HG02798 (cell line): ENCODE measurements at regions not wholly inside any gene's neighbourhood (a gene's known extent, or its start where the extent isn't known, plus 50 kb on each side); places are given as distances from the start of the nearest gene placed in this dataset.

Experiments used
- ATAC-seq: cut with Tn5 transposase; IDR thresholded peaks from one replicate; pipeline ENCODE4 v1.9.1; 2021; ENCODE audit warnings: mild to moderate bottlenecking; ENCODE audit not compliant: unreplicated experiment, poor library complexity

GRCh38 chr6:133583907-133584427 lies 304.9 kb upstream of the TCF21 start:
- no peak for ATAC-seq

- ATAC-seq: no peak
Observed at GRCh38 chr6:133584823-133585222, 304.1 kb upstream of the TCF21 start.

GRCh38 chr6:133585978-133586377 lies 302.9 kb upstream of the TCF21 start:
- ATAC-seq: no peak

GRCh38 chr6:133587546-133588160 lies 301.3 kb upstream of the TCF21 start:
- ATAC-seq: no peak

DNA sequence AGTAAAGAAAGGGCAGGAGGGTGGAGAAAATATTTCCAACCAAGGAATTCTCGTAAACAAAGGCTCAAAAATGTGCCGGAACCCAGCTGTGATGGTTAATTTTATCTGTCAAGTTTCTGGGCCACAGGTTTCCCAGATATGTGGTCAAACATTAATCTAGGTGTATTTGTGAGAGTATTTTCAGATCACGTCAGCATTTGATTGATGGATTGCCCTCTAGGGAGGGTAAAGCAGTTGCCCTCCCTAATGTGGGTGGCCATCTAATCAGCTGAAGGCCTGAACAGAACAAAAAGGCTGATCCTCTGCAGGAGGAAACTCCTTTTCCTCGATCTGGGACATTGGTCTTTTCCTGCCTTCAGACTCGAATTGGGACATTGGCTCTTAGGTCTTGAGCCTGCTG lies 298.7 kb upstream of the TCF21 start:
- ATAC-seq: no peak

- no peak for ATAC-seq
Observed at GRCh38 chr6:133590814-133591213, 298.1 kb upstream of the TCF21 start.

DNA sequence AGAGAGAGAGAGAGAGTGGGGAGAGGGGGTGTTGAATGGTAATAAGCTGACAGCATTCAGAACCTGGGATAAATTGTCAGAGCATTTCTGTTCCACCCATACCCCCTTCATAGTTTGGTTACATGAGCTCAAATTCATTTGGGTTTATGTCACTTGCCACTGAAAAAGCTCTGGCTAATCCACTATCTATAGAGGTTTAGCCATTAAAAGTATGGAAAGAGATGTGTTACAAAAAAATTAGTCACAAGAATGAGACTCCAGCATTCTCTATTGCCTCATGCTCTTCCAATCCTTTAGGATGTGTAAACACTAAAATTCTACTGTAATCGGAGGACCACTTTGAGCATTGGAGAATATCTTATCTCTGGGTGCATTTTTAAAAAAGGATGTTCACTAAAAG lies 297.6 kb upstream of the TCF21 start:
- ATAC-seq: no peak

DNA sequence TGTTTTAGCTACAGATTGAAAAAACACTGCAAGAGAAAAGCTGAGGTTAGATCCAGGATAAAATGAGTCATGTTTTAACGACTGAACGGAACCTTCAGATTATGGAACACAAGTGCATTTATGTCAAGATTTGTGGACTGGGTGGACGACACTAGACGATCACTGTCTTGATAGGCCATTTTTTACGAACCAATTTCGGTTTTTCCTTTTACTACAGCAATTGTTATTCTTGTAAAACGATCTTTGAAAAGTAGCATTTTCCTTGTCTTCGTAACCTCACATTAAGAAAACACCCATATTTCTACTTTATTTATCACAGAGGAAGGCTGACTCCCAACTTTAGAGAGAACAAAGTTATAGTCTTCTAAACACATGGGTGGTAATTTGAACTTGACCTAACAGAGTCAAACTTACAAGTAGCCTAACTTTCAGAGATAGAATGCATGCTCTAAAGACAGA lies 294.2 kb upstream of the TCF21 start:
- ATAC-seq: no peak

GRCh38 chr6:133595111-133595761 lies 293.7 kb upstream of the TCF21 start:
- no peak for ATAC-seq

- ATAC-seq: no peak
Observed at GRCh38 chr6:133606852-133607251, 282.1 kb upstream of the TCF21 start.

- no peak for ATAC-seq
Observed at GRCh38 chr6:133608620-133609019, 280.3 kb upstream of the TCF21 start.

GRCh38 chr6:133609415-133610226 lies 279.3 kb upstream of the TCF21 start:
- ATAC-seq: no peak

DNA sequence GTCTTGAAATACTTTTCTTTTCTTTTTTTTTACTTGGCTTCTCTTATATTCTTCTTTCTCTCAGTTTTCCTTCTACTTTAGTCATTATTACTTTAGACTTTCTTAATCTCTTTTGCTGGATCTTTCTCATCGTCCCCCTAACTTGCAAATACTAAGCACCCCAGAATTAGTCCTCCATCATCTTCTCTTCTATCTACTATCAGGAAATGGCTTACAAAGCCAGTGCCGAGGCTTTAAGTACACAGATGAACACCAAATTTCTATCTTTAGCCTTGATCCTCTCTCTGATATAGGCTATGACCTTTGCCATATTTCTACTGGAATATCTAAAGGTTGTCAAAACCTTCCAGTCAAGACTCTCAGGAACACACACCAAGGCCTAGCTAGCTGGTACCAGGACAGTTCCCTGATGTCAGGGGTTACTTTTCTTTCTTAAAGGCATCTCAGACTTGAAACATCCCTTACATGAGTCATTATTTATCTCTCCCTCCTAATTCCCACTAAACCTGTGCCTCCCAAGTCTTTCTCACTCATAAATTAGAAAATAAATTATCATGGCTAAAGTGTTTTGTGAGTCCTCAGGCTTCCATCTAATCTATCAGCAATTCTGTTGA lies 278.6 kb upstream of the TCF21 start:
- ATAC-seq: no peak

- no peak for ATAC-seq
Observed at GRCh38 chr6:133610971-133611370, 277.9 kb upstream of the TCF21 start.

DNA sequence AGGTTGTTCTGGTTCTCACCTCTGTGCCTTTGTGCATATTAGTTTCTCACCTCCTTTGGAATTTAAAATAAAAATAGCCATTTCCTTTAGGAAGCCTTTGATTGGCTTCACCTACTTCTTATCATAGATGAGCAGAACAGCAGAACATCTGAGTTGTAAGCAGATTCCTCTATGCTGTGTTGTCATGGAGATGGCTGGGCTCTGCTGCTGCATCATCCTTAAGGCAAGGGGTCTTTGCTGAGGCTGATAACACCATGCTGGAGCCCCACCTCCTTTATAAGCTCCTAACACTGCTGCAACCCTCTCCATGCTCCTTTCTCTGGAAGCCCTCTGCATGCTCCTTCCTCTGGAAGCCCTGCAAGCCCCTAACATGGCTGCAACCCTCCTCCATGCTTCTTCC lies 276.5 kb upstream of the TCF21 start:
- ATAC-seq: no peak

DNA sequence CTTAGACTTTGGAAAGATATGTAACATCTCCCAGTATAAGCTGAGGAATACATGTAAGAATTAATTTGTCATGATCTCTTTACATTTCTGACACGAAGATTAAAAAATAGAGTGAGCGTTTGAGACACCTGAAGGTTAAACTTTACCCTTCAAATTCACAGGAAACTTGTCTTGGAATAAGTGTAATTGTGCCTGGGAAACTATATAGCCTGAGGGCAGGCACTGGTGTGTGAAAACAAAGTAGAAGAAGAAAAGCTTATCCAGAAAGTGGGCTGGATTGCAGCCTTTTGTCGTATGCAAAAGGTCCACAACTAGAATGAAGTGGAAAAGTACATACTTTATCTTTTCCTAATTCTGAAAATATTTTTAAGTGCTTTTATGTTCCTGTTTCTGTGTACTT lies 275.7 kb upstream of the TCF21 start:
- ATAC-seq: no peak

DNA sequence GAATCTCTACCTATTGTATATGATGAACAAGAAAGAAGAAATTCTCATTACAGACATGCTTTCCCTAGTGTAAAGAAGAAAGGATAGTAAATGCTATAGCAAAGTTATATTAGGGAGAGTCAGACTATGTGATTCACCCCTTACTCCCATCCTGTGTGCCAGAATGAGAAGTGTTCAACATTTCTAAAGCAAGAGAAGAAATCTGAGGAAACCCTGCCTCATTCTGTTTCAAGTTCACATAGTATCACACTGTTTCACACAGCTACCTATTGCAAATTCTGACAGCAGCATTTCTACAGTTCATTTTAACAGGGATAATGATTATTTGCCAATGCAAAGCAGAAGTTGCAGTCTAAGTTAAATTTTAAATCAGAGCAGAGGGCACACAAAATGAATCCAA lies 267.2 kb upstream of the TCF21 start:
- ATAC-seq: no peak

GRCh38 chr6:133623065-133623464 lies 265.8 kb upstream of the TCF21 start:
- ATAC-seq: no peak

DNA sequence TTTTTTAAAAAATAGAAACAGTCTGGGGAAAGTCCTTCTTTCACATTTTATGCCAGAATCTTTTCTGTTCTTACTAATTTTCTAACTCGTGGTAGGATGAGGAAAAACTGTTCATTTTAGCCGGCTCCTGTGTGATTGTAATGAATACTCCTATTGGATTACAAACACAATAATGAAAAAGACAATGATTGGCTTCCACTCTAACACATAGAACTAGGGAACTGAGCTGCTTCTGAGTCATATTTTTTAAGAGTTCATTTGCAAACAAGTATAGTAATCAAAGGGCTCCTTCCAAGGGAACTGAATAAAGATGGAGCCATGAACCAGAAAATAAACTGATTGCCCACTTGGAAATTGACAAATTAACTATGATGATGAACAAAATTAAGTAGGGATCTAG lies 265.3 kb upstream of the TCF21 start:
- no peak for ATAC-seq

DNA sequence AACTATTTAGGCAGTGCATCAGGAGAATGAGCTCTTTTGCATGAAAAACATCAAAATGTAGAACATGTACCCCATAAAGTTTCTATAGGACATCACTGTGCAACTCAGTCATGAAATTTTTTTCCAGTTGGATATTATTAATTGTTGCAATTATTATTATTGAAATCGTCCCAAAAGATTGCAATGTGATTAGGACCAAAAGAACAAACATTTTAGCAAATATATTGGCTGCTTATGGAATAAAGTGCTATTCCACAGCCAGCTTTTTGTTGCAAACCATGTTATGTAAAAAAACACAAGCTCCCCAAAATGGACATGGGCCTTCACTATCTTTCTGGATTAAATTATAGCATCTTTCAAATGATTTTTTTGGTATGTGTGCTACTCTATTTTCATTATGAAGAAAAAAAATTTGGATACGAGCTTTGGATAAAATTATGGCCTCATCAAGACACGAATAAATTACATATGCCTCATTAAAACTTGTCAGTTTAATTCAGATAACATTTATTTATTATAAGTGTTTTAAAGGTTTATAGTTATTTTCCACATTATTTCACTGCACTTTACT lies 262.7 kb upstream of the TCF21 start:
- ATAC-seq: no peak
